ENCODE measurements at regions not wholly inside any gene's neighbourhood (a gene's known extent, or its start where the extent isn't known, plus 50 kb on each side); places are given as distances from the start of the nearest gene placed in this dataset.
"Not testable (repeated sequence)": the region's sequence is repeated elsewhere in the genome, so short reads cannot be mapped to it uniquely, and the experiment has no call there.

- no peak for DNase-seq (ENCODE audit: low spot score)
These were observed 59.7 kb downstream of the GPX5 start for GRCh38 chr6:28585335-28585734.

GRCh38 chr6:28586324-28586723, 60.6 kb downstream of the GPX5 start:
- no peak for DNase-seq (ENCODE audit: low spot score)

GRCh38 chr6:28586962-28587745, 61.5 kb downstream of the GPX5 start:
- DNase-seq (ENCODE audit: low spot score): no peak

GRCh38 chr6:28587746-28588075, 62.0 kb downstream of the GPX5 start:
- no peak for DNase-seq (ENCODE audit: low spot score)

- DNase-seq (ENCODE audit: low spot score): no peak
These were observed 63.0 kb downstream of the GPX5 start for GRCh38 chr6:28588666-28589065.

GRCh38 chr6:28589234-28589956, 63.7 kb downstream of the GPX5 start:
- peak; percentile 44 for DNase-seq (ENCODE audit: low spot score)

DNA sequence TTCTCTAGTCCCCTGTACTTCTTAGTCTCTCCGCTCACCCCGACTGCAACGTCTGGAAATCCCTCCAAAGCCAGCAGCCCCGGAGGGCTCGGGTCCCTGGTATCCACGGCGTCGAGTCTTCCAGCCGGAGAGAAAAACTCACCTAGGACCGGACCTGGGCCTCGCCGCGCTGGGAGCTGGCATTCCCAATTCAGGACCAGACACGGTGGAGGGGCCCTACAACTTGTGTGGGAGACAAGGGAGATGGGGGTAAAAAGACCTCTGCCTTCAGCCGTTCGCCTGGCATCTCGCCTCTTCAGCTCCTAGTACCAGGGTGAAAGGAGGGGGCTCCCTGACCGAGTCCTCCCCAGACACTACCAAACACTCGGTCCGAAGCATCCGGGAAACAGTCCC, 64.3 kb downstream of the GPX5 start:
- no peak for DNase-seq (ENCODE audit: low spot score)

- no peak for DNase-seq (ENCODE audit: low spot score)
These were observed 71.6 kb downstream of the GPX5 start for GRCh38 chr6:28597217-28597835.

- DNase-seq (ENCODE audit: low spot score): no peak
These were observed 72.4 kb downstream of the GPX5 start for GRCh38 chr6:28597924-28598722.

GRCh38 chr6:28598757-28599686, 73.3 kb downstream of the GPX5 start:
- DNase-seq (ENCODE audit: low spot score): no peak

- DNase-seq (ENCODE audit: low spot score): no peak
These were observed 74.6 kb downstream of the GPX5 start for GRCh38 chr6:28600245-28600644.

GRCh38 chr6:28603891-28604290, 78.2 kb downstream of the GPX5 start:
- DNase-seq (ENCODE audit: low spot score): no peak

DNA sequence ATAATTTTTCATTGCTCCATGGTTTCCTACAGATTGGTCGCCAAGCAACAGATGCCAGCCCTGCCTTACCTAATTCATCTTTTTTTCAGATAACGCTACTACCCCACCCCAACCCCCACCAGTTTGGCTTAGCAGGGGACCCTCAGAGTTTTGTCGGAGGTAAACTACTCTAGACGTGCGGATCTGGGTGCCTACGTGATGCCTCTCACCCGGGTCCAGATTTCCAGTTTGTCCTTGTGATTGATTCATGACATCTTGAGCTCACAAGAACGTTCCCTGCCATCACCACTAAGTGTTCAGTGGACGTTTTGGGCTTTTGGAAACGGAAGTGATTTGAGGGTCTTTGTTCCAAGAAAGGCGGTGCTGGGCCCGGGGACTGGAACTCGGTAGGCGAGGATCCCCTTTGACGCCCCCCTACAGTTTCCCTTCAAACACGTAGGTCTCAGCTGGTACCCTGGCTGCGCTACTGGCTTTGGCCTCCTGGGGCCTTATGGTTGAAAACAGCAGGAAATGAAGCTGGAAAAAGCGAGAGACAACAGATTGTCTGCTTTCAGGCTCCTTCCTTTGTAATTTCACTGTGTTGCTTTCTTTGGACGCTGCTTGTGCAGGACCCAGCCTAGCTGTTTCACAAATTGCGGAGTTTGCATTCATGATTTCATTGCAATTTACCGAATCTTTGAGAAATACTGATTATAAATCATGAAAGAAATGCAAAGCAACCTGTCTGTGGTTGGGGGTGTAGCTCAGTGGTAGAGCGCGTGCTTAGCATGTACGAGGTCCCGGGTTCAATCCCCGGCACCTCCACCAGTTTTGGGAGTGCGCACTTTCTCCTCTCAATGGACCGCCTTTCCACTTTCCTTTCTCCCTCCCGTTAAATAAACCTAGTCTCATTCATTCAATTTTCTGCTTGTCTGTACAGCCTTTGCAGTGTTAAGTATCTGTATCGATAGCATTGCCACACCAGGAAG, 81.0 kb downstream of the GPX5 start:
- peak; percentile 25 for DNase-seq (ENCODE audit: low spot score)

DNA sequence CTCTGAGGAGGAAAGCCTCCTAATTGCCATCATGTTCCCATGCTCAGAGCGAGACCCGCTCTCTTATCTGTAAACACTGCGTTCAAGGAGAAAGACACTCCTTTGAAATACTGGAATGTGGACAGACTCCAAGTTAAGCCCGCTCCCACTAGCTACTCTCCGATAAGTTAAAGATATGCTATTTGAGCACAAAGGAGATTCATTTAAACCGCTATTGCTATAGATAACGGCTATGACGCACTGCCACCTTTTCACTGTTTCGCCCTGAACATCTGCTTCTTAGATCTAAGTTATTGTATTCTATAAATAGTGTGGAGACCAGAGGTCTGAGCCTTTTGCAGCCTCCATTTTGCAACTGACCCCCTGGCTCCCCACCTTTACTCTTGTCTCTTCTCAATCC, 82.3 kb downstream of the GPX5 start:
- DNase-seq (ENCODE audit: low spot score): no peak

DNA sequence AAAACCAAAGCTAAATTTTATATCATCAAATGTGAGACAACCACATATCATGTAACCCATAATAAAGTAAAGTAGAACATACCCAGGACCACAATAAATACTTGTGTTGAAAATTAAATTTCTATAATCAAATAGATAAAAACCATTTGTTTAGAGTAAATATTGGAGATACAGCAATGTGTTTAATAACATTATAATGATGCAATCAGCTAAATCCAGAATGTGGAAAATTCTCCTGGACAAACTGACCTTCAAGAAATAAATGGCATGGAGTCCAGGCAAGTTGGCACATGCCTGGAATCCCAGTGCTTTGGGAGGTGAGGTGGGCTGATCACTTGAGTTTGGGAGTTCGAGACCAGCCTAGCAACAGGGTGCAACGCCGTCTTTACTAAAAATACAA, 84.0 kb downstream of the GPX5 start:
- no peak for DNase-seq (ENCODE audit: low spot score)

- no peak for DNase-seq (ENCODE audit: low spot score)
These were observed 89.9 kb downstream of the GPX5 start for GRCh38 chr6:28615616-28615954.

- no peak for DNase-seq (ENCODE audit: low spot score)
These were observed 90.5 kb downstream of the GPX5 start for GRCh38 chr6:28615955-28616747.

DNA sequence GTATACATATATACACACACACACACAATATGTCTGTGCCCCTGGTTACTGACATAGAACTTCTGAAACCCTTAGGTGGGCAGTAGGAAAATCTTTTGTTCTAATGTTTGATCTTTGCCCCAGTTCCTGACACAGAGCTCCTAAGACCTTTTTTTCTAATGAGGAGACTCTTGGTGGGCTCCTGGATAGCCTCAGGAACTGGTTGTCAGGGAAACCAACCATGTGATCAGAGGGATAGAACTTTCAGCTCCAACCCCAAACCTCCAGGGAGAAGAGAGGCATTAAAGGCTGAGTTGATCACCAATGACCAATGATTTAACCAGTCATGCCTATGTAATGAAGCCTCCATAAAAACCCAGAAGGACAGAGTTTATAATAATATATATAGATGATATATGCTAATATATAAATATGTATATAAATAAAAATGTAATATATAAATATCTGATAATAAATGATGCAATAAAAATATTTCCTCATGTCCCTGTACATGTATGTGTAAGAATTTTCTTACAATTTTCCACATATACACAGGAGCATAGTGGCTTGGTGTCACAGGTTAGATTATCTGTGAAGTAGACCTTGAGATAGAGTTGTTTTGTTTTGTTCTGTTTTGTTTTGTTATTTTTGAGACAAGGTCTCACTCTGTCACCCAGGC, 93.3 kb downstream of the GPX5 start:
- no peak for DNase-seq (ENCODE audit: low spot score)

GRCh38 chr6:28621268-28621667, 95.6 kb downstream of the GPX5 start:
- not testable (repeated sequence) for DNase-seq (ENCODE audit: low spot score)
